Omental fat pad (tissue), 3 donors: ENCODE measurements at regions not wholly inside any gene's neighbourhood (a gene's known extent, or its start where the extent isn't known, plus 50 kb on each side); places are given as distances from the start of the nearest gene placed in this dataset.

Experiments
- ATAC-seq: fragments of 150-250 bp; one replicate; pipeline ENCODE4 v1.9.1; 2016; ENCODE audit warnings: mild to moderate bottlenecking, moderate library complexity; ENCODE audit not compliant: low FRiP score
- DNase-seq: peaks from one replicate; pipeline ENCODE4 v3.0.0-alpha.2; 2019; ENCODE audit warnings: low spot score
- TF ChIP-seq, protein P1 (sequence below), 3 donors: fragments of 450-650 bp; IDR thresholded peaks; one replicate each; pipeline ENCODE4 v1.5.1; 2016 to 2017; ENCODE audit warnings: antibody characterized with exemption in 3 of 3, mild to moderate bottlenecking in 3 of 3, moderate library complexity in 2 of 3

DNA sequence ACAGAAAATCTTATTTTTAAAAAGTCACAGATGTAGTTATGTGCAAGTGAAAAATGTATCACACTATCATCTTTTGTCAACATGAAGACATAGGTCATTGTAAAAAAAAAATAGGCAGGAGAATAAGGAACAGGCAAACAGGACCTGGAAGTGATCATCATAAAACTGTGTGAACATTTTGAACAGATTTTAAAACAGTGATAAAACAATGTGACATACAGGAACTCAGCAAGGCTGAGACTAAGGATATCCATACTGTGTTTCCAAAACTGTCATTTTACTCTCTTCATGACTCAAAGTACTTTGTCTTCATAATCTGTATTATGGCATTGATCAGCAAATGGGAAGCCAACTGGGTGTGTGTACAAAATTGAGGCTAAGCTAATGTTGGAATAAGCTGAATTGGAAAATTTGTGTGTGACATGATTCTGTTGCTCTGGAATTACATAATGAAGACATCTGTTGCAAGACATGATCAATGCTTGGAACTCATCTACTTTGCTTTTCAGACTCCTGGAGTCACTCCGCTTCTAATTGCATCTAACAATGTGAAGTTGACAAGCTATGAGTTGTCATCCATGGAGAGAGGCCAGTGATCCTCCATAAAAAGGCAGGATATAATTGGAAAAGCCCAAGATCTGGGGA is 978.7 kb upstream of the NUDT12 start:
- DNase-seq (no peak), ATAC-seq (no peak)
- TF ChIP-seq, protein P1, sequence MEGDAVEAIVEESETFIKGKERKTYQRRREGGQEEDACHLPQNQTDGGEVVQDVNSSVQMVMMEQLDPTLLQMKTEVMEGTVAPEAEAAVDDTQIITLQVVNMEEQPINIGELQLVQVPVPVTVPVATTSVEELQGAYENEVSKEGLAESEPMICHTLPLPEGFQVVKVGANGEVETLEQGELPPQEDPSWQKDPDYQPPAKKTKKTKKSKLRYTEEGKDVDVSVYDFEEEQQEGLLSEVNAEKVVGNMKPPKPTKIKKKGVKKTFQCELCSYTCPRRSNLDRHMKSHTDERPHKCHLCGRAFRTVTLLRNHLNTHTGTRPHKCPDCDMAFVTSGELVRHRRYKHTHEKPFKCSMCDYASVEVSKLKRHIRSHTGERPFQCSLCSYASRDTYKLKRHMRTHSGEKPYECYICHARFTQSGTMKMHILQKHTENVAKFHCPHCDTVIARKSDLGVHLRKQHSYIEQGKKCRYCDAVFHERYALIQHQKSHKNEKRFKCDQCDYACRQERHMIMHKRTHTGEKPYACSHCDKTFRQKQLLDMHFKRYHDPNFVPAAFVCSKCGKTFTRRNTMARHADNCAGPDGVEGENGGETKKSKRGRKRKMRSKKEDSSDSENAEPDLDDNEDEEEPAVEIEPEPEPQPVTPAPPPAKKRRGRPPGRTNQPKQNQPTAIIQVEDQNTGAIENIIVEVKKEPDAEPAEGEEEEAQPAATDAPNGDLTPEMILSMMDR (IDR thresholded peaks at IDR 0.05), result no peak

DNA sequence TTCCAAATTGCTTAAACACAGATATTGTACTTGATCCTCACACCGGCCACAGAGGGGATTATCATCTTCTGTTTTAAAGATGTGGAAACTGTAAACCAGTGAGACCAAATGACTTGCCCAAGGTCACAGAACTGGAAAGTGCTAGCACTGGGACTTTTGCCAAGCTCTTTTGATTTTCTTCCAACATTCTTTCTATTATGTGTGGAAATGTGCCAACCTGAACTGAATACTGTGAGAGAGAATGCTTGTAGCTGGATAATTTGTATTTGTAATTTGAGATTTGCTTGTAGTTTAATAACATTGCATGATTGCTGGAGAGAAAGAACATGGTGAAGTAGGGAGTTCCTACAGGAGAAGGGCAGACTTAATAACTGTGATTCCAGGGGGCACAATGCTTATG is 977.9 kb upstream of the NUDT12 start:
- no peak for DNase-seq
- no peak for ATAC-seq
- TF ChIP-seq, protein P1 (IDR thresholded peaks at IDR 0.05), result no peak

DNA sequence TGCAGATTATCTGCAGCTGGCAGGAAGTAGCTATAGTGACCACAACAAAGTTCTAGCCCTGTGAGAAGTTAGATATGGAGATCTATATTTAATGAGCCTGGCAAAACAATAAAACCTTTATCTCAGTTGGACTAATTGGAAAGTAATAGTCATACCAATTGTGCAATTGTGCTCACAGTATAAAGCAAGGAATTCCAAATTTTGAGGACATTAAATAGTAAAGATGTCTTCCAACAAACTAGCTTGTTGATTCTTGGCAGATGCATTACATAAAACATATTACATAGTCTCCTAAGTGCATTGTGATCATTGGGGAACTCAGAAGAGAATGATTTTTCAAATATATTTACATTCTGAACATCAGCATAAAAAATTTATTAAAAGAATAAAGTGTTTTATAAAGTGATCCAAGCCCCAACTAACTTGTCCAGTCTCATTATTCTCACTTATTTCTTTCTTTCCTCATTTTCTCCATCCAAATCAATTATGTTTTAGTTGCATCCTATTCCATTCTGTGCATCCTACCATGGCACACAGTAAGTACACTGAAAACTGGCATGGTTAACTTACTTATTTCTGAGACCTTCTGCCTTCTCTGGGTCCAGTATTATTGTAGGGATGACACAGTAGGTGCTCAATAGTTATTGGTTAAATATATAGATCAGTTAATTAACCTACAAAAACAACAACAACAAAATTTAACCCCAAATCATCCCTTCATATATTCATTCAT is 977.2 kb upstream of the NUDT12 start:
- ATAC-seq (no peak), DNase-seq (no peak)
- TF ChIP-seq, protein P1 (IDR thresholded peaks at IDR 0.05), result no peak

DNA sequence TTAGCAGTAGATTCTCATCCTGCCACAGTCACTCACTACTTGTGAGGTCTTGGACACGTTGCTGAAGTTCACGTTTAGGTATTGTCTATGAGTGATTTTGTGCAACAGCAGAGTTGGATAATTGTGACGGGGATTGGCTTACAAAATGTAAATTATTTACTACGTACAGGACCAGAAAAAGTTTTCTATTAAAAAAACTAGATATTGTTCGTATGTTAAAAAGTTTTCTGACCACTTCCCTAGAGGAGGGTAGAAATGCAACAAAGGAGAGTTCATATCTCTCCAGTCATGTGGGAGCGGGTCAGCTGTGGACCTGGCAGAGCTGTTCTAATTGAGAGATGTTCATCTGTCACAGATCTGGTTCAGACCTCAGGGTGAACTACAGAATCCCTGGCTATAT is 976.1 kb upstream of the NUDT12 start:
- ATAC-seq (no peak), DNase-seq (no peak)
- TF ChIP-seq, protein P1 (IDR thresholded peaks at IDR 0.05), result no peak

DNA sequence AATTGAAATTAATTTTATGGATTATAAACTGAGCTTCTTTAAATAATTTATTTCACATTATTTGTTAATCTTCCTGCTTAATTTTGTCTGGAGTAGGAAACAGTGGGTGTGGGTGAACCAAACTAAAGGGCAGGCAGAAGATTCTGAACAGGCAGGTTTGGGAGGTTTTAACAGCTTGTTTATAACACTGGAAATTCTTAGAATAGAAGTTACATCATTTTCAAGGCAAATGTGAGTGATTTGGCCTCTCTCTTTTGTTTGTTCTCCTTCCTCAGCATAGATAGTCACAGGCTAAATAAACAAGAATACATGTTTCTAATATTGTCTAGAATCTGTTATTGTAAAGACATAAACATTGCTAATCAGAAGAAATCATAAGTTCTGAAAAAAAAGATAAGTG is 970.9 kb upstream of the NUDT12 start:
- DNase-seq, result no peak
- TF ChIP-seq, protein P1 (IDR thresholded peaks at IDR 0.05), result no peak
- no peak for ATAC-seq

DNA sequence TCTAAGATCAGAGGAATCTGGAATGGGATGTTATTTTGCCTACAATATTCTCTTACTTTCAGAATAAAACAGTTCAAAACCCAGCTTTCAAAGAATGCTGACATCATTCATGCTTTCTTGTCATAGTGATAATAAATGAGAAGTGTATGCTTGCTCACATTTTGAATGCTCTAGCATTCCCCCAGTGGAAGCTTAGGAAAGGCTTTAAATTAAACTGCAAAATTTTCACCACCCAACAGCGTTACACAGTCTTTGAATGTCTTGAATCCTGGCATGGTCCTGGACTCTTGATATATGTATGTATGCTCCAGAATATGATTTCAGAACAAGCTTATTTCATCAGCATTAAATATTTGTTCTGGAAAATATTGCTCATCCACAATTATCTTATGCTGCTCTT is 964.3 kb upstream of the NUDT12 start:
- ATAC-seq (no peak), DNase-seq (no peak)
- TF ChIP-seq, protein P1 (IDR thresholded peaks at IDR 0.05), result no peak

DNA sequence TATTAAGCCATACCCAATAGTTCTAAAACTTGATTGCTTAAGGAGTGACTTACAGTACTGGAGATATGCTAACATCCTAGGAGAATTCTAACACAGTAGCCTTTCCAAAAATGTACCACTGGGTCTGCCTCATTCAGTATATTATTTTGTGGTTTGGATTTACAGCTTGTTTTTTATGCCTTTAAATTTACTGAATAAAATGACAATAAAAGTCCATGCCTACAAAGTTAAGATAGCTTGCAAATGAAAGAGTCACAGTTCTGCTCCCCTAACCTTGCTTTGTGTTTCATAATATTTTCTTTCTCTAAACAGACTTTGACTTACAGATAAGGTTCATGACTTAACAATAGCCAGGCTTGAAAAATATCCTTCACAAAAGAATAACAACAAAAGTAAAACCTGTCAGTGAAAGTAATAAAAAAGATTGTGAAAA is 951.1 kb upstream of the NUDT12 start:
- DNase-seq (no peak), ATAC-seq (no peak)
- TF ChIP-seq, protein P1 (IDR thresholded peaks at IDR 0.05), result no peak
